ENCODE measurements at regions not wholly inside any gene's neighbourhood (a gene's known extent, or its start where the extent isn't known, plus 50 kb on each side); places are given as distances from the start of the nearest gene placed in this dataset.

DNA sequence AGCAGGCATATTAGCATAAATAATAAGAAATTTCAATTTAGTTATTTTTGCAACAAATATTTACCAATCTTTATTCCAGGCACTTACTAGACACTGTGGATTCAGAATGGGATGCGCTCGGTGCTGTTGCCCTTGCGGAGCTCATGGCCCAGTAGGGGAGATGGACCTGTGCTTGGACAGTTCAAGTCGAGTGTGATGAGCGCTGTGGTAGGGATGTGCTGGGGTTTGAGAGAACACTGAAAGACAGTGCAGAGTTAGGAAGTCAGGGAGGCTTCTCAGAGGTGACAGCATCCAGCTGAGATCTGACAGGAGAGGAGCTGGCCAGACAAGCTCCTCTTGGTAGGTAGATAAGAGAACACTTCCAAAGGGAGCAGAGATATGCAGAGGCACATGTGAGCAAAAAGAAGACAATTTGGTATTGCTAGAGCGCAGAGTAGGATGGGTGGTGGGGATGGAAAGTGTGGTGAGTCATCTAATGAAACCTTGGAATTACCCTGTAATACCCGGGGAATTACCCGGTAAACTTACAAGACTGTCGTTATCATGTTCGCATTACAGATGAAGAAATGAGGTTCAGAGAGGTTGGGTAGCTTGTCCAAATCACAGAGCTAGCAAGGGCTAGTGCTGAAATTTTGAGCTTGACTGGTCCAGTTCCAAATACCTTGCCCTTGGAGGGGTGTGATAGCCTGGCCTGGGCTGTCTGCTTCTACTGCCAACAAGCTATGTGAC, 298.1 kb upstream of the N4BP1 start:
- TF ChIP-seq, protein P1, sequence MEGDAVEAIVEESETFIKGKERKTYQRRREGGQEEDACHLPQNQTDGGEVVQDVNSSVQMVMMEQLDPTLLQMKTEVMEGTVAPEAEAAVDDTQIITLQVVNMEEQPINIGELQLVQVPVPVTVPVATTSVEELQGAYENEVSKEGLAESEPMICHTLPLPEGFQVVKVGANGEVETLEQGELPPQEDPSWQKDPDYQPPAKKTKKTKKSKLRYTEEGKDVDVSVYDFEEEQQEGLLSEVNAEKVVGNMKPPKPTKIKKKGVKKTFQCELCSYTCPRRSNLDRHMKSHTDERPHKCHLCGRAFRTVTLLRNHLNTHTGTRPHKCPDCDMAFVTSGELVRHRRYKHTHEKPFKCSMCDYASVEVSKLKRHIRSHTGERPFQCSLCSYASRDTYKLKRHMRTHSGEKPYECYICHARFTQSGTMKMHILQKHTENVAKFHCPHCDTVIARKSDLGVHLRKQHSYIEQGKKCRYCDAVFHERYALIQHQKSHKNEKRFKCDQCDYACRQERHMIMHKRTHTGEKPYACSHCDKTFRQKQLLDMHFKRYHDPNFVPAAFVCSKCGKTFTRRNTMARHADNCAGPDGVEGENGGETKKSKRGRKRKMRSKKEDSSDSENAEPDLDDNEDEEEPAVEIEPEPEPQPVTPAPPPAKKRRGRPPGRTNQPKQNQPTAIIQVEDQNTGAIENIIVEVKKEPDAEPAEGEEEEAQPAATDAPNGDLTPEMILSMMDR (IDR thresholded peaks at IDR 0.05) = no peak
- H3K4me1 Mint-ChIP-seq (ENCODE audit: unreplicated experiment) = no peaks in the 10 kb centered on the region
- H3K27me3 Mint-ChIP-seq (ENCODE audit: unreplicated experiment) = no peaks in the 10 kb centered on the region
- no peaks in the 10 kb centered on the region for H3K36me3 Mint-ChIP-seq (ENCODE audit: unreplicated experiment)
- H3K4me3 Mint-ChIP-seq (ENCODE audit: unreplicated experiment) = no peak overlapping the region
- H3K9me3 Mint-ChIP-seq (ENCODE audit: unreplicated experiment) = no peaks in the 10 kb centered on the region
- no peak for DNase-seq (ENCODE audit: extremely low spot score, unreplicated experiment)
- no peak overlapping the region for H3K27ac Mint-ChIP-seq (ENCODE audit: unreplicated experiment)

DNA sequence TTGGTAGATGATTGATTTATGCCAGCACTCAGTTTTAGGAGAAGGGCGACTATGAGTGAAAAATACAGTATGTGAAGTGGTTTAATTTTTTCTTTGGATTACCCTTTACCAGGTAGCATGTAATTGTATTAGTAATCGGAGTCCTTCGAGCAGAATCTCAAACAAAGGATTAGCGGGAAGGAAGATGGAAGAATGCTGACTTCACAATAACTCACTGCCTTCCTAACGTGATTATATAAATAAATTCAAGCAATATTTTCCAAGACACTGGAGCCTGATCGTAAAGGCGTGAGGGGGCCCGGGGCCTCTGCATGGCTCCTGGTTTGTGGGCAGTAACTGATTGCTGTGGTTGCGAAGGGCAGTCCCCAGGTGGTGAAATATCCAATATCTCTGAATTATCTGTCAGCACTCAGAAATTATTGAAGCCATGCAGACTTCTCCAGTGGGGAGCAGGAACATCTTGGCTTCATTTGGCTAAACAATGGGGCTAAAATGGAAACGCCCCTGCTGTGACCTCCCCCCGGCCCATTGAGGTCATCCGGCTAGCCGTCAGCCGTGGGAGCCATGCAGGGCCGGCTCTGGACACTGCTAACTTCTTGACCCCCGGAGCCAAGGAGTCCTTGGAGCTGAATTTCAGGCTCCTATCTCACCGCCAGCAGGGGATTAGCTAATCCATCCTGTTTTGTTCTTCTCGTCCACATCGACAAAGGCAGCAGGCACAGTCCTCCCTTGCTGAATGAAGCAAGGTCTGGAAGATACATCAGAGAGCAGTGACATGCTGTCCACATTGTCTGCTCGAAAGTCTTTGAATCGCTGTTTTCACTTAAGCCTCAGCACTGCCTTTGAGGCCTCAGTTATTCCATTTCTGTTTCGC, 295.9 kb upstream of the N4BP1 start:
- Mint-ChIP-seq H3K4me3 (ENCODE audit: unreplicated experiment) (no peak overlapping the region), H3K9me3 (ENCODE audit: unreplicated experiment) (no peaks in the 10 kb centered on the region), H3K4me1 (ENCODE audit: unreplicated experiment) (no peaks in the 10 kb centered on the region), H3K27ac (ENCODE audit: unreplicated experiment) (no peak overlapping the region), H3K36me3 (ENCODE audit: unreplicated experiment) (no peaks in the 10 kb centered on the region), H3K27me3 (ENCODE audit: unreplicated experiment) (no peaks in the 10 kb centered on the region)
- TF ChIP-seq, protein P1 (IDR thresholded peaks at IDR 0.05) = no peak
- no peak for DNase-seq (ENCODE audit: extremely low spot score, unreplicated experiment)

DNA sequence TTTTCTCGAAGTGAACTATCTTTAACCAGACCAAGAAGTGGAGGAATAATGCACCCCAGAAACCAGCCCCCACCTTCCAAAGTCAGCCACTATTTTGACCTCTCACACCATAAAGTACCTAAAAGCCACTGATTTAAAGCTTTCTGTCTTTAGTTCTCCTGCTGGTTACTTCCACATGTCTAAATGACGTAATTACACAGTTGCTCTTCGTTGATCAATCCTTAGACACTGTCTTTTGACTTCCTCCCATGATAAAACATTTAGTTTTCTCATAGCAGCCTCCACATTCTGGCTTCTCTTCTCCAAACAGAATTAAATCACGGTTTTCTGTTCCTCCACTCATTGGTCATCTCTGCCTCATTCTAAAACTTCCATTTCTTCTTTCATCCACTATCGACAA, 294.4 kb upstream of the N4BP1 start:
- H3K27me3 Mint-ChIP-seq (ENCODE audit: unreplicated experiment) = no peaks in the 10 kb centered on the region
- H3K27ac Mint-ChIP-seq (ENCODE audit: unreplicated experiment) = no peak overlapping the region
- TF ChIP-seq, protein P1 (IDR thresholded peaks at IDR 0.05) = no peak
- no peaks in the 10 kb centered on the region for H3K9me3 Mint-ChIP-seq (ENCODE audit: unreplicated experiment)
- no peaks in the 10 kb centered on the region for H3K4me1 Mint-ChIP-seq (ENCODE audit: unreplicated experiment)
- DNase-seq (ENCODE audit: extremely low spot score, unreplicated experiment) = no peak
- H3K36me3 Mint-ChIP-seq (ENCODE audit: unreplicated experiment) = no peaks in the 10 kb centered on the region
- H3K4me3 Mint-ChIP-seq (ENCODE audit: unreplicated experiment) = no peak overlapping the region

DNA sequence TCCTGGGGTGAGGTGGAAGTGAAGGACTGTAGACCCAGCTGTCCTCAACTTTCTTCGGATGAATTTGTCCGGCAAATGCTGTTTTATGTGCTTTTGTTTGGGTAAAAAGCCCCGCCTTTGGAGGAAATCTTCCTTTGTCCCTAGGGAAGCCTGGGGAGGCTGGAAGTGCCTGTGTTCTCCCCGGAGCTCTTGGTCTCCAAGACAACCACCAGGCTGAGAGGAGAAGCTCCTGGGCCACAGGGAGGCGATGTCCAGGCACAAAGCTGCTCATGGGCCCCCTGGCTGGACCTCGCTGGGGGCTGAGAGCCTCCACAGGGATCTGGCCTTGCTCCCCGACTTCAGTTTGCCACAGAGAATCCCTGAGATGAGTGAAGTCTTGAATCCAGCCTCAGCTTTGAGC, 293.1 kb upstream of the N4BP1 start:
- DNase-seq (ENCODE audit: extremely low spot score, unreplicated experiment) = no peak
- Mint-ChIP-seq H3K4me3 (ENCODE audit: unreplicated experiment) (no peak overlapping the region), H3K27me3 (ENCODE audit: unreplicated experiment) (no peaks in the 10 kb centered on the region), H3K36me3 (ENCODE audit: unreplicated experiment) (no peaks in the 10 kb centered on the region), H3K4me1 (ENCODE audit: unreplicated experiment) (no peaks in the 10 kb centered on the region), H3K9me3 (ENCODE audit: unreplicated experiment) (no peaks in the 10 kb centered on the region), H3K27ac (ENCODE audit: unreplicated experiment) (no peak overlapping the region)
- TF ChIP-seq, protein P1 (IDR thresholded peaks at IDR 0.05) = no peak

DNA sequence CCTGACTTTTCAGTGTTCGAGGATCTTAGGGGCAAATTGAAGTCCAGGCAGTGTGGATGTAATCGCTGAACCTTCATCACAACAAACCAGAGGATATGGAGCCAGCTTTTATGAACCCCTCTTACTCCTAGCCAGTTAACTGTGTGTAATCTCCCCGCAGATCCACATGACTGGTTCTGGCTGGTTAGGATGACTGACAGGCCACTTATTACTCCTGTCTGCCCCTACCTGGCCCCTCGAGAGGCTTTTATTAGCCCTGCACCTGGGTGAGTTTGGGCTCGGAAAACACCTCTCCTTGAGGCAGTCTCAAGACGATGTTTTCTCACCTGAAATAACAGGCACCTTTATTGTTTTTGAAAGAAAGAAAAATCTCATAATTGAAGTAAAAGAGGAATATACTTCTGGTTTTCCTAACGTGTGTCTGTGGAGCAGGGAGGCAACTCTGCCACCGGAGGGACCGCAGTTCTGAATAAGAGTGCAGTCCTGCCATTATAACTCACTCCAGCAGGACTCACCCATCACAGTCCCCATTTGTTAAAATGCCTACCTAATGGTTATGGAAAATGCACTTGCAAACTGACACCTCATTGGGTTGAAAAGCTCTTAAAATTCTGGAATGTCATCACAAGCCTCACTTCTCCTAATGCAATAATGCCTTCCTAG, 291.9 kb upstream of the N4BP1 start:
- Mint-ChIP-seq H3K4me3 (ENCODE audit: unreplicated experiment) (no peak overlapping the region), H3K4me1 (ENCODE audit: unreplicated experiment) (no peaks in the 10 kb centered on the region), H3K9me3 (ENCODE audit: unreplicated experiment) (no peaks in the 10 kb centered on the region), H3K27me3 (ENCODE audit: unreplicated experiment) (no peaks in the 10 kb centered on the region), H3K36me3 (ENCODE audit: unreplicated experiment) (no peaks in the 10 kb centered on the region), H3K27ac (ENCODE audit: unreplicated experiment) (no peak overlapping the region)
- no peak for DNase-seq (ENCODE audit: extremely low spot score, unreplicated experiment)
- TF ChIP-seq, protein P1 (IDR thresholded peaks at IDR 0.05) = no peak

Measured in osteocyte (in vitro differentiated cells).